ENCODE measurements at regions not wholly inside any gene's neighbourhood (a gene's known extent, or its start where the extent isn't known, plus 50 kb on each side); places are given as distances from the start of the nearest gene placed in this dataset.
"Not testable (repeated sequence)": the region's sequence is repeated elsewhere in the genome, so short reads cannot be mapped to it uniquely, and the experiment has no call there.

DNA sequence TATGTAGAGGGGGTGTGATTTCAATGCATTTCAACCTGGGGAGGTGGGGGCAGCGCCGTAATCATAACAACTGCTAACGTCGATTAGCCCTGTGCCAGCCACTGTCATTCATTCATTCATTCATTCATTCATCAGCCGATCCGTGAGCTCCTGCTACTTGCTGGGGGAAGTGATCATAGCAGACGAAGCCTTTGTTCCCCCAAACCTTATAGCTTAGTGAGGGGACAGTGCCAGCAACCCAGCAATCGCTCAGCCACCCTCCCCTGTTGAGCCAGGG is 106.5 kb upstream of the GSE1 start:
- no peak for DNase-seq (ENCODE audit: low read depth, low spot score)

DNA sequence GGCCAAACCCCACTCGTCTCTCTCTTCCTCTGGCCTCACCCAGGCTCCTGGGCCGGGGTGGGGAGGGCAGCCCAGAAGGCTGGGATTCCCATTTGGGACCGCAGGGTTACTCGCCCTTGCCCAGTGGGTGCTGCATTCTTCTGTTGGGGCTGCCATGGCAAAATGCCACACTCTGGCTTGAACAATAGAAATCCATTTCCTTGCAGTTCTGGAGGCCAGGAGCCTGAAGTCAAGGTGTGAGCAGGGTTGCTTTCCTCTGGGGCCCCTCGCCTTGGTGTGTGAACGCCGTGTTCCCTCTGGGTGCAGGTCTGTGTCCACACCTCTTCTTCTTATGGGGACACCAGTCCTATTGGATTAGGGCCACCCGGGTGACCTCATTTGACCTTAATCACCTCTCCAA is 105.8 kb upstream of the GSE1 start:
- no peak for DNase-seq (ENCODE audit: low read depth, low spot score)

DNA sequence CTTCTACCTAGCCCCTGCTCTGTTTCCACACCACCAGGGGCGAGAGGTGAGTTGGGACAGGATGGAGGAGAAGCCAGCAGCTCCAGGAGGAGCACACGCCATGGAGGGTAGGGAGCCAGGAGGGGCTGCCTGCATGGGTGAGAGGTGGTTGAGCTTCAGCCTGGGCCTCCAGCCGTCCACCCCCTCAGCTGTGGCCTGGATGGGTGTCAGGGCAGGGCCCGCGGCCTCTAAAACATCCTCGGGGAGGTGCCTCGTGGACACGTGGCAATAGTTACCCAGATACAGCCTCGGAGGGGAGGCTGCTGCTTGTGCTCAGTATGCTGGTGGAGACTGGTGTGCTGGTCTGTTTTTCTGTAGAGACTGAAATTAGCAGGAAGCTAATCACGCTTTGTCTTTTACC is 104.7 kb upstream of the GSE1 start:
- no peak for DNase-seq (ENCODE audit: low read depth, low spot score)

DNA sequence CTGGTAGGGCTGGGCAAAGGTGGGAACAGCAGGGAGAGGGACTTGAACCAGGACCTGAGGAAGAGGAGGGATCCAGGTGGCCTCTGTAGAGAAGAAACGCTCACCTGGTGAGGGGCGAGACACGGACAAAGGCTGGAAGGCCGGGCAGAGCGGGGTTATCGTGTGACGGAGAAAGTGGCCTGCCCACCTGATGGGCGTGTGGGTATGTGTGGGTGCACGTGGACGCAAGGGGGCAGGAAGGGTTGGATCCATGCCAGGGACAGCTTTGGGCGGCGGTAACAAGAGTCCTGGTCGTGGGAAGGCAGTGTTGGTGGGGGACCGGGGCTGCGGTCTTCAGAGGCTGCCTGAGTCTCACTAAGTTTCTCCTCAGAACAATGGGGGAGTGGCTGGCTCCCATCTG is 104.1 kb upstream of the GSE1 start:
- DNase-seq (ENCODE audit: low read depth, low spot score), result no peak

DNA sequence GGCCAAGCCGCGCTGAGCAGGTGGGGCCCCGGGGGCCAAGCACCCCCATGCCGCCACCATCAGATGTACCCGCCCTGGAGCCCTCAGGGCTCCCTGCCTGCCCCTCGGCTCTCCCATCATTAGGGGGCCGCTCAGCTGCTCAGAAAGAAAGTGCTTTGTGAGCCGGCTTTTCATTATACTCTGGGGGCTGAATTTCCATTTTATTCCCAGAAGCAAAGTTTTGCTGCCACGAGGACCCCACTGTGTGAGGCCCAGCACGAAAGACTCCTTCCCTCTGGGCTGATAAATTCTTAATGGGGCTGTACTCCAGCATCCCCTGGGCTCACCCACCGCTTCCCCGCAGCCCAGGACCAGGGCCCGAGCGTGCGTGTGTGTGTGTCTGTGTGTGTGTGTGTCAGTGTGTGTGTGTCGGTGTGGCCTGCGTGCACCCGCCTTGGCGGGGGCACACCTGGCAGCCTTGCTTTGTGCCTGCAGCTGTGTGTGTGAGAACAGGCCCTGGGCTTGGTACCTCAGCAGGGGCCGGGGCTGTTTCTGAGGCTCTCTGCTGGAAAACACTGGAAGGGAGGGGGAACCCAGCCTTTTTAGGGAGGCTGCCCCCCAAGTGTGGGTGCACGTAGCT is 103.0 kb upstream of the GSE1 start:
- DNase-seq (ENCODE audit: low read depth, low spot score), result no peak

DNA sequence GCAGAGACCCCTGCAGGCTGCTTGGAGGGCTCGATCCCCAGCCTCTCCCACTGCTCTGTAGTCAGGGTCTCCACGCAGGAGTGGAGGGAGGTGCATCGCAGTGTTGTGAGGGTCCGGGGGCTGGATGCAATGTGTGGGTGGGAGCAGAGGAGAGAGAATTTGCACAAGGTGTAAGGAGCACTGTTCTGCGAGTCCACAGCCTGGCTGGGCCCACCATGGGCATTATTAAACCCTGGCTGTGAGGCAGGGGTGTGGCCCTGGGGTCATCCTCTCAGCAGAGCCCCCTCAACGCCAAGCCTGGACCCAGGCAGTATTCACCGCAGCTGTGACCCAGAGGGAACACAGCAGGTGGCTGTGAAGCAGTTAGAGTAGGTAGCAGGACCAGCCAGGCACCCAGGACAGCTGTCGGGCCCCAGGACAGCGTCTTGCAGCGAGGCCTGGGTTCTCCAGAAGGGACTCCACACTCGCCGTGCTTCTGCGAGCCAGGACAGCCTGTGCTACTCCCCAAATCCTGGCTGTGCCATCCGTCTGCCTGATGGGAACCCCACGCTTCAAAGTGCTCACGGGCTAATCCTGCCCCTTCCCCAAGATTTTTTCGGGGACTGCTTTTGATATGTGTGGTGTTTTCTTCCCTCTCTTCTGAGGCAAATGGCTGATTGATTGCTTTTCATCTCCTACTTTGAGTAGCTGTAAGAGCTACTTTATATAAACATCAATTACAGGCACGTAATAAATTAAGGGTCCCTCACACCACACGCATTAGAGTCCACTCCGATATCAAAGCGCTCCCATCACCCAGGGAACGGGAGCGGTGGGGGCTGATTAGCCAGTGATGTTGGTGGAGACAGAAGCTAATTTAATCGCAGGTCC is 100.9 kb upstream of the GSE1 start:
- DNase-seq (ENCODE audit: low read depth, low spot score), result no peak

DNA sequence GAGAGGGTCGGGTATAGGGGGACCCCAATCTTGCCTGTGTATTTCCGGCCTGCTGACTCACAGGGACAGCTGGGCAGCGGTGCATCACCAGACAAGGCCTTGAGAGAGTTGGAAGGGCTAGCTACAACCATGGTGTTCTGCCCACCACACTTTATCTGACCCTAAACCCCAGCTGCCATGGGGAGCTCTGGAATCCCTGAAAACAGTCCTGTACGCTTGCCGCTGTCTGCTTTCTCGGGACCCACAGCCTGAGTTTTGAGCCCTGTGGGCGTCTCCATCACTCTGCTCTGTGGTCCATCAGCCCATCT is 100.4 kb upstream of the GSE1 start:
- DNase-seq (ENCODE audit: low read depth, low spot score), result no peak

DNA sequence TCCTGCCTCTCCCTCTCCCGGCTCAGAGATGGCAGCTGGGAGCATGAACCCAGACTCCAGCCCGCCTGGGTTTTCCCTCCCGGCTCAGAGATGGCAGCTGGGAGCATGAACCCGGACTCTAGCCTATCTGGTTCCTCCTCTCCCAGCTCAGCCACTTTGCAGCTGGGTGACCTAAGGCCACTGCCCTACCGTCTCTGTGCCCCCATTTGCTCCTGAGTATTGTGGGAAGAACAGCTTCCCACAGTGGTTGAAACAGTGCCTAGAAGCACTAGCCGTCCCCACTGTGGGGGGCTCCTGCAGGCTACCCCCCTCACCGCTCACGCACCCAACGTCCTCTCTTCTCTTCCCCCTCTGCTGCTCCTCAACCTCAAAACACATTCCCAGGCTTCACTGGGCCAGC is 99.9 kb upstream of the GSE1 start:
- DNase-seq (ENCODE audit: low read depth, low spot score), result no peak

DNA sequence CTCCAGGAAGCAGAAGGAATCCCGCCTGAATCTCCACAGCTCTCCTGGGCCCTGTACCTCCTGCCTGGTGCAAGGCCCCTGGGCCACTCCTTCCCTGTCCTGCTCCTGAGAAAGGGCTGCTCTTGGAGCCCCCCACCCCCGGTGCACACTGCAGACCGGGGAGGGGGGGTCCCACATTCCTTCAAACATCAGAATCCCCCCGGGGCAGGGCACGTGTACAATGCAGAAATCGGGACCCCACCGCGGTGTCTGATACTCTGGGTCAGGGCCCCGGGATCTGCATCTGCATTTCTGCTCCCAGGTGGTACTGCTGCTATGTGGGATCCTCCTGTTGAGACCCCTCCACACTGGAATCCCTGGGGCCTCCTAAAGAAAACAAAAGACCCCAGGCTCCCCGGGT is 99.5 kb upstream of the GSE1 start:
- DNase-seq (ENCODE audit: low read depth, low spot score), result no peak

DNA sequence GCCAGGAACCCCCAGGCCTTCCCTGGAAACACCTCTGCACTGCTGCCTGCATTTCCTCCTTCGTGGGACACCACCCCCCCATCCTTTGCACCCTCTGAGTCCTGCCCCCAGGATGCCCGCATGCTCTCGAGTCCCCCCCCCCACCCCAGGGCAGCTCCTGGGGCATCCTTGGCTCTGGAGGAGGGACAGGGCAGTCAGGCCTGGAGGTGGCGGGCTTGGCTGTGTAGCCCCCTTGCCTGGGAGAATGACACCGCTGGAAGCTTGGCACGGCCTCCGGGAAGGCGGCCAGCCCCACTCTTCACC is 98.9 kb upstream of the GSE1 start:
- DNase-seq (ENCODE audit: low read depth, low spot score), result no peak

DNA sequence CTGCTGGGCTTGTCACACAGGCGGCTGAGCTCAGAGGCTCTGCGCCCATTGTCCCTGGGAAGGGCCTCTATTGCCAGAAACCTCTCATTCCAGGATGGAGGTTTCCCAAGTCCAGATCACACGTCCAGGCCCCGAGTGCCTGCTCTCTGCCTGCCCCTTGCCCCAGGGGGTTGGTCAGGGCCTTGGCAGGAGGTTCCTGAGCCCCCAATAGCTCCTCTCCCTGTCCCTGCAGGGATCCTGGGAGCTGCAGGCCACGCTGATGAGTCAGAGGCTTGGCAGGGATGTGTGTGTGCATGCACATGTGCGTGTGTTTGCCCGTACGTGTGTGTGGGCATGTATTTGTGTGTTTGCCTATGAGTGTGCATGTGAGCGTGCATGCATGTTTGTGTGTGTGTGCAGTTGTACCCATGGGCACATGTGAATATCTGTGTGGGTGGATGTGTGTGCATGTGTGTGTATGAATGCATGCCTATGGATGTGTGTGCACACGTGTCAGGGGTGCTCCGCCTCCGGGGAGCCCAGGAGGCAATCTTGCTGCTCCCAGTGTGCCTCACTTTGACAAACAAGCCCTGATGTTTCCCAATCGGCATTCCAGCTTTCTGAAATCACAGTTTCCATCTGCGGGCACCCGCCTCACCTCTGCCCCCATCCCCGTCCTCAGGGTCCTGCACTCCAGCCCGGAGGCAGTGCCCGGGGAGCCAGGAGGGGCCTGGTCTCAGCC is 98.4 kb upstream of the GSE1 start:
- DNase-seq (ENCODE audit: low read depth, low spot score), result no peak

DNA sequence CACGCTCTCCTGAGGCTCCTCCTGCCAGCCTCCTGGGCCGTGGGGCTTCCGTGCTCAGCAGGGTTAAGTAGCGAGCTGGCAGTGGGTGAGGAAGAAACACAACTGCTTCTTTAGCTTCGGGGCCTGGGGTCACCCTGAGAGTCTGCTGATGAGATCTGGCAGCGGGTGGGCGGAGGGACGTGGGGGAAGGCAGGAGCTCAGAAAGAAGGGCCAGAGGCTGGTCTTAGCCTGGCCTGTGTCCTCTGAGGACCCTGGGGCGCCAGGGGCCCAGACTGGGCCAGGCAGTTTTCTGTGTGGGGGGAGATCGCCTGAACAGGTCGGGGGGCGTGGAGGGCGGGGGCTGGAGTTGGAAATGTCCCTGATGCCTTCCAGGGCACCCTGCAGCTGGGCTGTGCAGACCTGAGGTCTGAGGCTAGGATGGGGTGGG is 97.8 kb upstream of the GSE1 start:
- DNase-seq (ENCODE audit: low read depth, low spot score), result no peak

DNA sequence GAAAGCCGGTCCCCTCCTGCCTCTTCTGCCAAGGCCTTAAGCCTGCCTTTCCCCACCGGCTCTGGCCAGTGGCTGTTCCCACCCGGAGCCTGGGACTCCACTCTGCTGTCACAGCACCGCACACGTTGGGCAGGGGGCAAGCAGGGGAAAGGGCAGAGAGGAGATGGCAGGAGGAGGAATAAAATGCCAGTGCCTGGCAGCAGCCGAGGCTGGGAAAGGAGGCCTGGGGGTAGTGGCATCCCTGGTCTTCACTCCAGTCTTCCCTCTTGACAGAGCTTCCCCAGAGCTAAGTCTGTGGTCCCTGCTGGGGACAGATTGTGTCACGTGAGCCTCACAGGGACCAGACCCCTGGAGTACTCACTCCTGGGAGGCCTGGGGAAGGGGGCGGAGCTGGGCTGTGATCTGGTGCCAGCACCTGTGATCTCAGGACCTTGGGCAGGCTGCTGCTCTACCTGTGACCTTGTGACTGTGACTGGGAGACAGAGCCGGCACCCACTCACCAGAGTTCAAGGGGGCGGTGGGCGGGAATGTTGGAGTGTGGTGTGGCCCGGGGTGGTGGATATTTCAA is 97.2 kb upstream of the GSE1 start:
- DNase-seq (ENCODE audit: low read depth, low spot score), result no peak

DNA sequence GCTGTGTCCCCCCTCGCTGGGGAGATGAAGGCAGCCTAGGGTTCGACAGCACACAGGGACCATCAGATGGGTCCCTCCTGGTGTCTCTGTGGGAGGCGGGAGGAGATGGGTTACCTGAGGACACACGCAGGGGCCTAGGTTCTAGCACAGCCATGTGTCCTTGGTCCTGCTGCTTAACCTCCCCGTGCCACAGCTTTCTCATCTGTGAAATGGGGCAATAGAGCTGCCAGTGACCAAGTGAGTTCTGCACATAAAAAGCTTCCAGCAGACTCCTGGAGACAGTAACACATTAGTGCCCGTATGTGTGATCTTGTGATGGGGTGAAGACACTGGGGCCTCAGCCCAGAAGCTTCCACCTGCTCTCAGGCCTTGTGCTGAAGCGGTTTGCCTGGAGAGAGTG is 96.0 kb upstream of the GSE1 start:
- no peak for DNase-seq (ENCODE audit: low read depth, low spot score)

DNA sequence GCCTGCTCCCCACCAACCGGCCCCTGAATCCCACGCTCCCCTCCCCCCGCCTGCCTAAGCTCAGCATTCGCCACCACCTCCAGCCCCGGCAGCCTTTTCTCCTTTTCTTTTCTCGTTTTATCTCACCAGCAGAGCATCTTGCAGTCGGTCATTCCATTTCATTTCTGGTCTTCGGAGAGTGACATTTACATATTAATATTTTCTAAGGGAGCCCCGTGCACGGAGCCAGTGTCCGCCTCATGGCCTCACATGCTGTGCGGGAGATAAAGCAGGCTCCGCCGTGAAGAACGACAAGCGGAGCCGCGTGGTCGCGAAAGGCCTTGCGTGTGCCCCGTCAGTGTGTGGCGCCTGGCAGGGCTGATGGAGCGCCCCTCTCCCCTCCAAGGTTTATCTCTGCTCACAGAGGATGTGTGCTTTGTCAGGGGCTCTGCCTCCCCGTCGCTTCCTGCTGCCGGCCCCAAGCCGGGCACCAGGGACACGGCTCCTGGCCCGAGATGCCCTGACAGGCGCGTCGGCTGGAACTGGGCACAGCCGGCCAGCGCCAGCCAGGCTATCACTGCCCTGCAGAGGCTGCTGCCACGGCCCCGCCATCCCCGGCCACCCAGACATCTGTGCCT is 95.5 kb upstream of the GSE1 start:
- no peak for DNase-seq (ENCODE audit: low read depth, low spot score)

DNA sequence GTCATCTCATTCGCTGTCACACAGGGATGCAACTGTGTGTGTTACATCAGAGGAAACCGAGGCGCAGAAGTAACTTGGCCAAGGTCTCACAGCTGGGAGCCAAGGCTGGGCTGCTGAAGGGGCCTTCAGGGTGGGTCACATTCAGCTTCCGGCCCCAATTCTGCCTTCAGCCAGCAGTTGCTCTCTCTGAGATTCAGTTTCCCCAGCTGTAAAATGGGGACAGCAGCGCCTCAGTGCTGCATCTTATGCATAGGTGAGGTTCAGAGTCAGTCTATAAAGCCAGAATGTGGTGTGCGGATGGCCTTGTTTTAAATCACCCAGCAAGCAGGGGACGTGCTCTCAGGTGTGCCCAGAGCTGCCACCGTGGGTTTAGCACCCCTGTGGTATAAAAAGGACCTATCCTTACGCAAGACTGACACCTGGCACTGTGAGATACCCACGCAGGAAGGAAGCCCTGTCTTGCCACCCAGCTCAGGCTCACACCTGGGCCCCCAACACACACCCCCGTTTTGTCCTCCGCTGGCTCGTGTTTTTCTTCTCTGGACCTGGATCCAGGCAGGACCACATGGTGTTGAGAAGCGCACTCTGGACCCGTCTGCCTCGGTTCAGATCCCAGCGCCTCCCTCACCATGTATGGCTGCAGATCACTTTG is 94.6 kb upstream of the GSE1 start:
- no peak for DNase-seq (ENCODE audit: low read depth, low spot score)

DNA sequence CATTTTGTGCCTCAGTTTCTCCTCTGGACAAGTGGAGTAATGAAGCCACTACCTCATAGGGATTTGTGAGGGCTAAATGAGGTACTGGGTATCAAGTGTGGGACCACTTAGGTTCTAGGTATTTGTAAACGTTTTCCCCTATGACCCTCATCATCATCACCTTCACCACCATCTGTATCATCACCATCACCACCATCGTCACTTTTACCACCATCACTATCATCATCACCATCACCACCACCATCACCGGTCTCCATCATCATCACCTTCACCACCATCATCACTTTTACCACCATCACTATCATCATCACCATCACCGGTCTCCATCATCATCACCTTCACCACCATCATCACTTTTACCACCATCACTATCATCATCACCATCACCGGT is 94.1 kb upstream of the GSE1 start:
- not testable (repeated sequence) for DNase-seq (ENCODE audit: low read depth, low spot score)

DNA sequence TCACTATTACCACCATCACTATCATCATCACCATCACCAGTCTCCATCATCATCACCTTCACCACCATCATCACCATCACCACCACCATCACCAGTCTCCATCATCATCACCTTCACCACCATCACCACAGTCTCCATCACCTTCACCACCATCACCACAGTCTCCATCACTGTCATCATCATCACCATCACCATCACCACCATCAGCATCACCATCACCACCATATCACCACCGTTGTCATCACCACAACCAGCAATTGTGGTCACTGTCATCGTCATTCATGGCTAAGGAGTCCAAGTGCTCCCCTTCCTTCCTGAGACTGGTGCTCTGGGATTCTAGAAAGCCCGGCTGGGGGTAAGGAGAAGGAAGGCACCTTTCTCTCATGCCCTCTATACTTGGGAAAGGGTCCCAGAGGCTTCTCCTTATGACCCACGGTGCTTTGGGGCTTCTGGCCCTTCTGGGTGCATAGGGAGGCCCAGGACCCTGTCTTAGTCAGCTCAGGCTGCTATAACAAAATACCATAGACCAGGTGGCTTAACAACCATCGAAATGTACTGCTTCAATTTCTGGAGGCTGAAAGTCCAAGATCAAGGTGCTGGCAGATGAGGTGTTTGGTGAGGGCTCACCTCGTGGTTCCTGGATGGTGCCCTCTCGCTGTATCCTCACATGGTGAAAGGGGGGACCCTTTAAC is 93.4 kb upstream of the GSE1 start:
- DNase-seq (ENCODE audit: low read depth, low spot score), result no peak

DNA sequence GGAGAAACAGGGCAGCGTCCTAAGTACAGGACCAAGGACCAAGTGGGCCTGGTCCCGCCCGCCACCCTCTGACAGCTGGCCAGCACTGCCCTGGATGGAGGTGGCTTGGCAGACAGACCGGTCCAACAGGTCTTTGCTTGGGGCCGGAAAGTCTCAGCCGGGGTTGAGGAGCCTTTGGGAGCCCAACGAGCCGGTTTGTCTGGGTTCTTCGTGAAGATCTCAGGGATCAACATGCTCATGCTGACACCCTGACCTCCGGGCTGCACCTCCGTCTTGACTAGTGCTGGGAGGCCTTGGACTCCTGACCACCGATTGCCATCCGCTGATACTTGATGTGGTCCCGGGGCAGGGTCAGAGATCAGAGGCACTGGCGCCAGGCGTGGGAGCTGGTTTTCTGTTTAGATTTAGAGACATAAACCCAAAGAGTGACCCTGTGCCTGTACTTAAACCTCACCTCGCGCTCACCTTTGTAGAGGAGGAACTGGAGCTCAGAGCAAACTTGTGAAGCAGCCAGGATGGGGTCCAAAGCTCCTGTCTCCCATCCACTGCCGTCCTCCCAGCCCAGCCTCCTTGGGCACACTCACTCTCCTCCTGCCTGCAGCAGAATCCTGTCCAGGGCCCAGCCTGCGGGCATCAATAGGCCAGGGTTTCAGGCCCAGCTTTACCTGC is 92.1 kb upstream of the GSE1 start:
- DNase-seq (ENCODE audit: low read depth, low spot score), result no peak

DNA sequence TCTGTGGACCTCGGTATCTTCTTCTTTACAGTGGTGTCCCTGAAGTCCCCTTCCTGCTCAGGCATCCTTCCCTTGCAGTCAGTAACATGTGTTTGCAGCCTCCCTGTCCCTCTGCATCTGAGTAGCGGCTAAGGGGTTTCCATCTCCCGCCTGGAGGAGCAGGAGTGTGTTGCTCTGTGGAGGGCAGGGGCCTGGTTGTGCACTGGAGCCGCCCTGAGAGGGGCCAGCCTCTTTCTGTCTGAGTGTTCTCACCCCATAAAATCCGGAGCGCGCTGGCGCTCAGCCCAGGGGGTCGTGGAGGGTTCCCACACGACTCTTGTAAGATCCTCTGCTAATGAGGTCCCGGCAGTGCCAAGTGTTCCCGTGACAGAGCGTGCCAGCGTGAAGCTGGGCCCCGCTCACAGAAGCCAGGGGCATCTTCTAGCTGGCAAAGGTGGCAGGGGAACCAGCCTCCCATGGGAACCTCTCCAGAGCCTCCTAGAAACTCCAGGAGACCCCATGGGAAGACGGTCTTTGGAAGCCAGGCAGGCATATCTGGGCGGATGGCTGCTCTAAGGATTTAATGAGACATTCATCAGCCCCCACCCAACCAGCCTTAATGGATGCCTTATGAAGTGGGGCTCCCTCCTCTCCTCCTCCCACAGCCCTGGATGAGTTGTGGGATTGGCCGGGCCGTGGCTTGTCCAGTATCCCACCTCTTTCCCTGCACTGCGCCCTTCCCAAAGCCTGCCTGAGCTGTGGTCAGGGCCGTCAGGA is 91.4 kb upstream of the GSE1 start:
- DNase-seq (ENCODE audit: low read depth, low spot score), result no peak
